ENCODE measurements at regions not wholly inside any gene's neighbourhood (a gene's known extent, or its start where the extent isn't known, plus 50 kb on each side); places are given as distances from the start of the nearest gene placed in this dataset.

- TF ChIP-seq CTCF (IDR thresholded peaks at IDR 0.05) (no peak), EP300 (IDR thresholded peaks at IDR 0.05) (peak in 1 of 2 donors; percentile 58)
These were observed 303.7 kb upstream of the HS6ST1 start for GRCh38 chr2:128622371-128622770.
